Upper lobe of left lung (tissue), 6 donors: ENCODE measurements at regions not wholly inside any gene's neighbourhood (a gene's known extent, or its start where the extent isn't known, plus 50 kb on each side); places are given as distances from the start of the nearest gene placed in this dataset.
A peak's percentile ranks its signal among the peaks of the same experiment; 100 is the strongest.

Experiments
- ATAC-seq, 2 donors: fragments of 200-7000 bp; cut with Tn5 transposase; one replicate each; pipeline ENCODE4 v1.9.1; 2022; ENCODE audit warnings: mild to moderate bottlenecking in 2 of 2, moderate library complexity in 2 of 2; ENCODE audit not compliant: low FRiP score in 2 of 2
- DNase-seq, 2 donors: peaks; one replicate each; pipeline ENCODE4 v3.0.0-alpha.2; 2019 to 2020
- H3K27ac ChIP-seq, 4 donors: fragments of 200-600 bp; sonication (generic); one replicate each; pipeline ENCODE4 v1.5.1; 2016 to 2019
- H3K27me3 ChIP-seq, 4 donors: fragments of 200-600 bp; sonication (generic); one replicate each; pipeline ENCODE4 v1.5.1; 2017 to 2019
- H3K36me3 ChIP-seq, 4 donors: fragments of 200-600 bp; sonication (generic); one replicate each; pipeline ENCODE4 v1.5.1; 2016 to 2019
- H3K4me1 ChIP-seq, 4 donors: fragments of 200-600 bp; sonication (generic); one replicate each; pipeline ENCODE4 v1.5.1; 2018 to 2019
- H3K4me3 ChIP-seq, 4 donors: fragments of 200-600 bp; sonication (generic); one replicate each; pipeline ENCODE4 v1.5.1; 2017 to 2019; ENCODE audit warnings: mild to moderate bottlenecking in 2 of 4, moderate library complexity in 1 of 4
- H3K9me3 ChIP-seq, 4 donors: fragments of 200-600 bp; sonication (generic); one replicate each; pipeline ENCODE4 v1.5.1; 2018 to 2019
- EP300 ChIP-seq, 4 donors: sonication (generic); formaldehyde crosslinking; IDR thresholded peaks; one replicate each; pipeline ENCODE4 v1.5.1; 2017; ENCODE audit warnings: antibody characterized with exemption in 4 of 4, control low read depth in 2 of 4
- POLR2A ChIP-seq, 4 donors: fragments of 450-650 bp; IDR thresholded peaks; one replicate each; pipeline ENCODE4 v1.5.1; 2016 to 2017; ENCODE audit warnings: antibody characterized with exemption in 4 of 4, mild to moderate bottlenecking in 2 of 4
- POLR2AphosphoS5 ChIP-seq, 2 donors: sonication (generic); formaldehyde crosslinking; IDR thresholded peaks; one replicate each; pipeline ENCODE4 v1.5.1; 2017; ENCODE audit warnings: antibody characterized with exemption in 2 of 2
- WGBS, 2 donors: methylation state at CpG; one replicate each; pipeline ENCODE4 v1.1.5; 2017 to 2018; 5-methylcytosine and 5-hydroxymethylcytosine counted together
- TF ChIP-seq, protein P1 (sequence below), 6 experiments: fragments of 450-650 bp in 4 of 6; fragments of 200-600 bp in 2 of 6; sonication (generic) in 2 of 6; IDR thresholded peaks; one replicate each; pipeline ENCODE4 v1.5.1; 2016 to 2019; ENCODE audit warnings: antibody characterized with exemption in 6 of 6
- donor health status: DM: no; HTN: no; CAD: no; lungs with moderate emphysema.
- donor health status: DM: no; HTN: yes; CAD: no; lungs with severe emphysema.

DNA sequence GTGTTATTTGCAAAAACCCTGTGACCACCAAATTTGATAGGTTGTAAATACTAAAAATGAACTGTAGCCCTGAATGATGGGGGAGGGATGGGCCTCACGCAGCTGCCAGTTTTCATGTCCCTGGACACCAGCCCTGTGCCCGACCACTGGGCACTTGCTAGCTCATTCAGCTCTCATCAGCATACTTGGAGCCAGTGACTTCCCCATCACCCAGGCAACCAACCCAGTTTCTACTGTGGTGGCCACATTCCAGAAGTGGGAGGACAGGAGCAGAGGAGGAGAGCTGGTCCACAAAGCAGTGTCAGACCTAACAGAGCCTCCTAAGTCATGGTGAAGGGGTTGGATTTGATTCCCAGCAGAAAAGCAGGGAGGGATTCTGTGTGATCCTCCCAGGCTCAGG lies 128.2 kb downstream of the CPEB2 start:
- 69 to 90% methylated on average over 2 of the region's 2 CpGs for WGBS, 2 donors
- Histone ChIP-seq H3K36me3 (no peaks in the 10 kb centered on the region), H3K4me1 (peaks cover 0 to 3% (median 0%) of the 10 kb centered on the region in 4 donors), H3K27ac (no peak overlapping the region), H3K27me3 (no peaks in the 10 kb centered on the region), H3K4me3 (no peak overlapping the region), H3K9me3 (no peaks in the 10 kb centered on the region)
- TF ChIP-seq, protein P1, sequence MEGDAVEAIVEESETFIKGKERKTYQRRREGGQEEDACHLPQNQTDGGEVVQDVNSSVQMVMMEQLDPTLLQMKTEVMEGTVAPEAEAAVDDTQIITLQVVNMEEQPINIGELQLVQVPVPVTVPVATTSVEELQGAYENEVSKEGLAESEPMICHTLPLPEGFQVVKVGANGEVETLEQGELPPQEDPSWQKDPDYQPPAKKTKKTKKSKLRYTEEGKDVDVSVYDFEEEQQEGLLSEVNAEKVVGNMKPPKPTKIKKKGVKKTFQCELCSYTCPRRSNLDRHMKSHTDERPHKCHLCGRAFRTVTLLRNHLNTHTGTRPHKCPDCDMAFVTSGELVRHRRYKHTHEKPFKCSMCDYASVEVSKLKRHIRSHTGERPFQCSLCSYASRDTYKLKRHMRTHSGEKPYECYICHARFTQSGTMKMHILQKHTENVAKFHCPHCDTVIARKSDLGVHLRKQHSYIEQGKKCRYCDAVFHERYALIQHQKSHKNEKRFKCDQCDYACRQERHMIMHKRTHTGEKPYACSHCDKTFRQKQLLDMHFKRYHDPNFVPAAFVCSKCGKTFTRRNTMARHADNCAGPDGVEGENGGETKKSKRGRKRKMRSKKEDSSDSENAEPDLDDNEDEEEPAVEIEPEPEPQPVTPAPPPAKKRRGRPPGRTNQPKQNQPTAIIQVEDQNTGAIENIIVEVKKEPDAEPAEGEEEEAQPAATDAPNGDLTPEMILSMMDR (IDR thresholded peaks at IDR 0.05), result no peak
- no peak for TF ChIP-seq POLR2AphosphoS5 (IDR thresholded peaks at IDR 0.05)
- TF ChIP-seq EP300 (IDR thresholded peaks at IDR 0.05), result no peak
- no peak for TF ChIP-seq POLR2A (IDR thresholded peaks at IDR 0.05)
- ATAC-seq, result peak in 1 of 2 donors; percentile 24
- no peak for DNase-seq

GRCh38 chr4:15131551-15131950 lies 129.3 kb downstream of the CPEB2 start:
- Histone ChIP-seq H3K36me3 (no peaks in the 10 kb centered on the region), H3K27me3 (no peaks in the 10 kb centered on the region), H3K4me3 (no peak overlapping the region), H3K27ac (no peak overlapping the region), H3K4me1 (peaks cover 0 to 3% (median 0%) of the 10 kb centered on the region in 4 donors), H3K9me3 (no peaks in the 10 kb centered on the region)
- DNase-seq (peak in 1 of 2 donors; percentile 78), ATAC-seq (peak; percentile 50 to 51)
- TF ChIP-seq, protein P1 (IDR thresholded peaks at IDR 0.05), result no peak
- TF ChIP-seq POLR2AphosphoS5 (IDR thresholded peaks at IDR 0.05) (no peak), EP300 (IDR thresholded peaks at IDR 0.05) (peak in 2 of 4 donors; percentile 46 to 55), POLR2A (IDR thresholded peaks at IDR 0.05) (no peak)
- WGBS, 2 donors, result 54 to 56% methylated on average over 7 of the region's 7 CpGs

DNA sequence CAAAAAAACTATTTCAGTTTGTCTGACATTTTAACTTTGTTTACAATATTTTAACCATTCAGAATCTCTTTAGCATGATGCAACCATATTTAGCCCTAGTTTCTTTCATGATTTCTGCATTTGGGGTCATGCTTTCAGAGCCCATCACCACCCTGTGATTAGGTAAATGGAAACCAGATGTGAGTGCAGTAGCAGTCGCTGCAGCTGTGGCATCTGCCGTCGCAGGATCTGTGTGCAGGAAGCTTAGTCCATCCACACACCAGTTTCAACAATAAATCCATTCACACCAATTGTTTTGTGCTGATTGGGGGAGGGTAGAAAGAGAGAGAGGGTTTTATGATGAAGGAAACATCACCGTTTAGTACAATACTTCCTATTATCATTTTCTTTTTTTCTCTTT lies 130.5 kb downstream of the CPEB2 start:
- H3K4me1 ChIP-seq, result peaks cover 0 to 3% (median 0%) of the 10 kb centered on the region in 4 donors
- no peaks in the 10 kb centered on the region for H3K9me3 ChIP-seq
- no peaks in the 10 kb centered on the region for H3K36me3 ChIP-seq
- H3K4me3 ChIP-seq, result no peak overlapping the region
- ATAC-seq (no peak), DNase-seq (no peak)
- H3K27ac ChIP-seq, result no peak overlapping the region
- WGBS, 2 donors, result 42 to 45% methylated on average over 4 of the region's 4 CpGs
- H3K27me3 ChIP-seq, result no peaks in the 10 kb centered on the region
- TF ChIP-seq EP300 (IDR thresholded peaks at IDR 0.05), result no peak
- TF ChIP-seq POLR2A (IDR thresholded peaks at IDR 0.05), result no peak
- no peak for TF ChIP-seq POLR2AphosphoS5 (IDR thresholded peaks at IDR 0.05)
- TF ChIP-seq, protein P1 (IDR thresholded peaks at IDR 0.05), result no peak

DNA sequence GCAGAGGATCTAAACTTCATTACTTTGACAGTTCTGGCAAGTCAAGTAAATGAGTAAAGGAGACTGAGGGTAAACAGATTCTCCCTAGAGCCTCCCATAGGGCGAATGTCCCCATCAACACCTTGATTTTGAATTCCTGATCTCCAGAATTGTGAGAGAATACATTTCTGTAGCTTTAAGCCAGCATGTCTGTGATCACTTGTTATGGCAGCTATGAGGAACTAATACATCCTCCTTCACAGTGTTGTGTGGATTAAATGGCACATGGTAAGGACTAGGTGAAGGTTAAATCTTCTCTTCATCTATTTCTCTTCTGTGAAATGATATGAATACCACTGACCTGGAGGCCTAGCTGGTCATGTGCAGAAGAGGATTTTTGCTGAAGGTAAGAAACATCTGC lies 137.3 kb downstream of the CPEB2 start:
- no peak overlapping the region for H3K4me3 ChIP-seq
- no peaks in the 10 kb centered on the region for H3K36me3 ChIP-seq
- H3K27ac ChIP-seq, result no peak overlapping the region
- 39 to 67% methylated on average over 1 of the region's 1 CpG for WGBS, 2 donors
- H3K27me3 ChIP-seq, result no peaks in the 10 kb centered on the region
- no peak for TF ChIP-seq EP300 (IDR thresholded peaks at IDR 0.05)
- TF ChIP-seq, protein P1 (IDR thresholded peaks at IDR 0.05), result no peak
- TF ChIP-seq POLR2AphosphoS5 (IDR thresholded peaks at IDR 0.05), result no peak
- no peak for TF ChIP-seq POLR2A (IDR thresholded peaks at IDR 0.05)
- ATAC-seq, result no peak
- H3K4me1 ChIP-seq, result no peaks in the 10 kb centered on the region
- no peak for DNase-seq
- H3K9me3 ChIP-seq, result no peaks in the 10 kb centered on the region

DNA sequence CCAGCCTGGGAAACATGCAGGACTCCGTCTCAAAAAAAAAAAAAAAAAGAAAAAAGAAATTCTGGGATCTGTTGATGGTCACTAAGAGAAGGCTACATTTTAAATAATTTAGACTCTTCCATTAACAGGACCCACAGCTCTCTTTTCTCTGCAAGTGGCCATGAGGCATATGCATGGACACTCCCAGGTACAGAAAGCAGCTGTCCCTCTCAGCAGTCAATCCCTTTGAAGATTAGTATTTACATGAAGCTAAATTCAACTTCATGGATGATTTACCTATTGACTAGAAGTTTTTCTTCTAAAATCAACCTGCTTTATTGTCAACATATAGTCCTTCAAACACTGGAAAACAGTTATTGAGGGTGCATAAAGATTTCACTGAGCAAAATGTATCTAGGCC lies 139.9 kb downstream of the CPEB2 start:
- no peaks in the 10 kb centered on the region for H3K27me3 ChIP-seq
- H3K4me3 ChIP-seq, result no peak overlapping the region
- WGBS, 2 donors, result 85 to 100% methylated on average over 1 of the region's 1 CpG
- H3K27ac ChIP-seq, result no peak overlapping the region
- H3K4me1 ChIP-seq, result no peaks in the 10 kb centered on the region
- ATAC-seq (no peak), DNase-seq (no peak)
- no peaks in the 10 kb centered on the region for H3K36me3 ChIP-seq
- TF ChIP-seq, protein P1 (IDR thresholded peaks at IDR 0.05), result no peak
- TF ChIP-seq POLR2AphosphoS5 (IDR thresholded peaks at IDR 0.05) (no peak), EP300 (IDR thresholded peaks at IDR 0.05) (no peak), POLR2A (IDR thresholded peaks at IDR 0.05) (no peak)
- H3K9me3 ChIP-seq, result no peaks in the 10 kb centered on the region
